Thoracic aorta (tissue), 2 donors: ENCODE measurements at regions not wholly inside any gene's neighbourhood (a gene's known extent, or its start where the extent isn't known, plus 50 kb on each side); places are given as distances from the start of the nearest gene placed in this dataset.

Experiments used
- ATAC-seq: fragments of 150-250 bp; one replicate; pipeline ENCODE4 v1.8.0; 2017; ENCODE audit warnings: low read depth; ENCODE audit not compliant: insufficient number of reproducible peaks, low FRiP score
- DNase-seq: peaks from one replicate; pipeline ENCODE4 v3.0.0-alpha.2; 2020; ENCODE audit warnings: low spot score
- H3K27ac ChIP-seq, 2 donors: fragments of 200-600 bp; sonication (generic); 1 replicate in 1 of 2; 2 replicates in 1 of 2; pipeline ENCODE4 v1.5.1; 2016; ENCODE audit warnings: mild to moderate bottlenecking in 2 of 2, moderate library complexity in 2 of 2
- H3K27me3 ChIP-seq: fragments of 200-600 bp; sonication (generic); replicated peaks from 2 replicates; pipeline ENCODE4 v1.6.0; 2016; ENCODE audit warnings: mild to moderate bottlenecking; ENCODE audit not compliant: insufficient read depth
- H3K36me3 ChIP-seq: fragments of 200-600 bp; sonication (generic); one replicate; pipeline ENCODE4 v1.5.1; 2016
- H3K4me1 ChIP-seq, 2 donors: fragments of 200-600 bp; sonication (generic); 1 replicate in 1 of 2; 2 replicates in 1 of 2; pipeline versions ENCODE4 v1.5.1 to v1.6.0; 2016; ENCODE audit warnings: low read depth in 2 of 2, mild to moderate bottlenecking in 1 of 2; ENCODE audit not compliant: control insufficient read depth in 1 of 2
- H3K4me3 ChIP-seq: fragments of 200-600 bp; sonication (generic); 2 replicates; pipeline ENCODE4 v1.5.1; 2016; ENCODE audit warnings: mild to moderate bottlenecking
- H3K9me3 ChIP-seq: fragments of 200-600 bp; sonication (generic); 2 replicates; pipeline ENCODE4 v1.5.1; 2016
- TF ChIP-seq, protein P1 (sequence below): fragments of 200-600 bp; sonication (generic); IDR thresholded peaks from one replicate; pipeline ENCODE4 v1.5.1; 2019; ENCODE audit warnings: antibody characterized with exemption

DNA sequence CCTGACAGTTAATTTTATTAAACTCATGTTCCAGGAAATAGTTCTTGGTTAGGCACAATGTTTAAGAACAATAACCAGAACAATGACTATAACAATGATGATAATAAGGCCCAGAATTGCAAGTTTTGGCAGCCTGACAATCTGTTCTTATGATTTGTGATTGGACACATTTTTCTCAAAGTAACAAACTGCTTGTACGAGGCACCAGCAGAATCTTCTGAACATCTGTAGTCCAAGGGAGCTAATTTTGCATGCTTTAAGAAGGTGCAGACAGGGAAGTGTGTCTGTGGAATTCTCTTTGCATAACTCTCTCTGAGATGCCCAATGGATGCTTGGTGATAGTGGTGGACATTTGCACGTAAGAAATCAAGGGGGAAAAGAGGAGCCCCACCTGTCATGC, 709.3 kb downstream of the SLC4A3 start:
- no peaks in the 10 kb centered on the region for H3K4me1 ChIP-seq
- no peaks in the 10 kb centered on the region for H3K9me3 ChIP-seq
- no peak overlapping the region for H3K27ac ChIP-seq
- TF ChIP-seq, protein P1, sequence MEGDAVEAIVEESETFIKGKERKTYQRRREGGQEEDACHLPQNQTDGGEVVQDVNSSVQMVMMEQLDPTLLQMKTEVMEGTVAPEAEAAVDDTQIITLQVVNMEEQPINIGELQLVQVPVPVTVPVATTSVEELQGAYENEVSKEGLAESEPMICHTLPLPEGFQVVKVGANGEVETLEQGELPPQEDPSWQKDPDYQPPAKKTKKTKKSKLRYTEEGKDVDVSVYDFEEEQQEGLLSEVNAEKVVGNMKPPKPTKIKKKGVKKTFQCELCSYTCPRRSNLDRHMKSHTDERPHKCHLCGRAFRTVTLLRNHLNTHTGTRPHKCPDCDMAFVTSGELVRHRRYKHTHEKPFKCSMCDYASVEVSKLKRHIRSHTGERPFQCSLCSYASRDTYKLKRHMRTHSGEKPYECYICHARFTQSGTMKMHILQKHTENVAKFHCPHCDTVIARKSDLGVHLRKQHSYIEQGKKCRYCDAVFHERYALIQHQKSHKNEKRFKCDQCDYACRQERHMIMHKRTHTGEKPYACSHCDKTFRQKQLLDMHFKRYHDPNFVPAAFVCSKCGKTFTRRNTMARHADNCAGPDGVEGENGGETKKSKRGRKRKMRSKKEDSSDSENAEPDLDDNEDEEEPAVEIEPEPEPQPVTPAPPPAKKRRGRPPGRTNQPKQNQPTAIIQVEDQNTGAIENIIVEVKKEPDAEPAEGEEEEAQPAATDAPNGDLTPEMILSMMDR: no peak
- H3K27me3 ChIP-seq: no peaks in the 10 kb centered on the region
- DNase-seq (no peak), ATAC-seq (no peak)
- no peaks in the 10 kb centered on the region for H3K36me3 ChIP-seq
- no peak overlapping the region for H3K4me3 ChIP-seq

DNA sequence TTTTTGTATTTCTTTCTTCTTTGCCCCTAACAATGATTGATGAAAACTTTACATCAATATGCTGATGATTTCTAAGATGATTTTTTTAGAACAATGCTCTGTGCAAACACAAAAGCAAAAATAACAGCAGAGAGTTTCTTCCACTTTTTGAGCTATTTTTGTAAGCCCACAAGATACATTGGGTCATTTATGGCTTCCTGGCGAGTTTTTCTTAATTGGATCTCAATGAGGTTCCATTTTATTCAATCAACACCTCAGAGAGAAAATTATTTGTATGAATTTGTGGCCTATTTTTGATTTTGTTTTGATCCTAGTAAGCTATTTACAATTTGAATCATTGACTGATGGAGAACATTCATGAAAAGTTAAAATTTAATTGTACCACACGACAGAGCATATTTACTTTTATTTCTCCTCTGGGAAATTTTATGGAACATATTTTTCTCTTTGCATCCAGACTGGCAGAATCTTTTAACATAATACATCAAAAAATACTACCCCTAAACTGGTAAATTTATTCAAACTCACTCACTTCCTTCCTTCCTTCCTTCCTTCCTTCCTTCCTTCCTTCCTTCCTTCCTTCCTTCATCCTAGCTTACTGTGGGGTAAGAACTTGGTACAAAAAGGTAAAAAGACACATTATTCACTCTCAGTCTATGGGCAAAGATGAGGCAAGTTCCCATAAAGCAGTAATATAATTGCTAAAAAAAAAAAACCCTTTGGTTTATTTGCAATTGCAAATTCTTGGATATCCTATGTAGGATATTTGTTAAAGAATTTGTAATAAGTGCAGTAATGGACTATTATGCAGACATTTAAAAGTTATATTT, 710.4 kb downstream of the SLC4A3 start:
- no peak for DNase-seq
- H3K27ac ChIP-seq: no peak overlapping the region
- no peaks in the 10 kb centered on the region for H3K36me3 ChIP-seq
- ATAC-seq: no peak
- no peaks in the 10 kb centered on the region for H3K27me3 ChIP-seq
- H3K4me1 ChIP-seq: no peaks in the 10 kb centered on the region
- TF ChIP-seq, protein P1: no peak
- no peak overlapping the region for H3K4me3 ChIP-seq
- no peaks in the 10 kb centered on the region for H3K9me3 ChIP-seq

DNA sequence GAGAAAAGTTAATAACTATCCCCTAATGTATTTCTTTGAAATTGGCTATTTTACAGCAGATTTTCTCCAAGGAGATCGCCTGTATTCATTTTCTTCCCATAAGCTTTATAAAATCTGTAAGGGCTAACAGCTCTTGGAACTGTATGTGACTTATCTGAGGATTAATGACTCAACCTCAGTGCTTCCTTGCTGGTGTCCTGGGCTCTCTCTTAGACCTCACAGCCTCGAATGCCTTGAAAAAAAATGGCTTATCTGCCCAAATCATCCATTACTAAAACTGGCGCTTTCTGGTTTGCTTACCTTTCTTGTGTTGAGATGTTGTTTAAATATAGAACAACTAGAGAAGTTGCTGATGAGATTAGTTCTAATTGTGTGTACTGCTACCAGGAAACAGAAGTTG, 713.6 kb downstream of the SLC4A3 start:
- DNase-seq (no peak), ATAC-seq (no peak)
- Histone ChIP-seq H3K4me1 (no peaks in the 10 kb centered on the region), H3K36me3 (no peaks in the 10 kb centered on the region), H3K27ac (no peak overlapping the region), H3K27me3 (no peaks in the 10 kb centered on the region), H3K4me3 (no peak overlapping the region), H3K9me3 (no peaks in the 10 kb centered on the region)
- TF ChIP-seq, protein P1: no peak

DNA sequence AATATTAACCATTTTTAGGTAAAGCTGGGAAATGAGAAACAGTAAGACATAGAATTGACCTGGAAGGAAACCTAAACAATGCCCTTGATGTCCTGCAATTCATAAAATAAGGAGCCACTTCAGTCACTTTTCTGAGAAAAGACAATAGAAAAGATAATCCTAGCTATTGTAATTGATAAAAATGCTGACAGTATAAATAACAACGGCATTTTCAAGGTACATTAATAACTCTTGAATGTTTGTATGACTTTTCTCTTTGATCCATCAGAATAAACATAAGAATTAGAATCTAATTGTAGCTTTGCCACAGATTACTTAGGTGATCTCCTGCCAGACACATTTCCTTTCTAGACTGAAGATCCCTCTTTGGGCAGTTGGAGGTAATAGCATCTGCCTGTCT, 719.5 kb downstream of the SLC4A3 start:
- no peak overlapping the region for H3K27ac ChIP-seq
- H3K36me3 ChIP-seq: no peaks in the 10 kb centered on the region
- no peaks in the 10 kb centered on the region for H3K4me1 ChIP-seq
- no peak overlapping the region for H3K4me3 ChIP-seq
- ATAC-seq: no peak
- no peaks in the 10 kb centered on the region for H3K9me3 ChIP-seq
- no peak for DNase-seq
- H3K27me3 ChIP-seq: no peaks in the 10 kb centered on the region
- TF ChIP-seq, protein P1: no peak

DNA sequence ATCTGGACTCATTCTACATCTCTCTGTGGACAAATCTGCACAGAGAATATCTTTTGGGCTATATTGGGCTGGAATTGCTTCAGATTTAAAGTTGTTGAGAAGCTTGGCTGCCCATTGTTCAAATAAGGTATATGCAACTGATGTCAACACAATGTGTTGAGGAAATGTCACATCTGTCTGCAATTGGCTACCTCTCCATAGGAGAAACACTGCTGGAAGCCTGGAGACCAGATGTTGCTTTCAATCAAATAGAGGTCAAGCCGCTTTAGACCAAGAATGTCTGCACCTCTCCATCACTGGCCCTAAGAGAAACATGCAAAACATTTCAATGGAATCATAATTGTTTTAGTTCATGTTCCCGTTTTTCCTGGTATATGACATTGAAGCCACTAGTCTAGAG, 720.2 kb downstream of the SLC4A3 start:
- ATAC-seq: no peak
- no peak overlapping the region for H3K4me3 ChIP-seq
- H3K27ac ChIP-seq: no peak overlapping the region
- H3K27me3 ChIP-seq: no peaks in the 10 kb centered on the region
- H3K4me1 ChIP-seq: no peaks in the 10 kb centered on the region
- TF ChIP-seq, protein P1: no peak
- no peaks in the 10 kb centered on the region for H3K36me3 ChIP-seq
- H3K9me3 ChIP-seq: no peaks in the 10 kb centered on the region
- DNase-seq: no peak
